Fibroblast of lung (primary cell): ENCODE measurements at regions not wholly inside any gene's neighbourhood (a gene's known extent, or its start where the extent isn't known, plus 50 kb on each side); places are given as distances from the start of the nearest gene placed in this dataset.

Experiments used
- DNase-seq, 2 donors: peaks; one replicate each; pipeline versions ENCODE4 v3.0.0 to v3.0.0-alpha.2; 2010; ENCODE audit warnings: low read depth in 2 of 2
- H2AFZ ChIP-seq: 2 replicates; pipeline ENCODE4 v1.5.1; 2012; ENCODE audit warnings: low read length, control low read depth, inconsistent platforms
- H3K27ac ChIP-seq: 2 replicates; pipeline ENCODE4 v1.5.1; 2011; ENCODE audit warnings: low read length, control low read depth; ENCODE audit not compliant: insufficient read depth
- H3K27me3 ChIP-seq: 2 replicates; pipeline ENCODE4 v1.5.1; 2011; ENCODE audit warnings: mild to moderate bottlenecking, low read length; ENCODE audit not compliant: control insufficient read depth, insufficient read depth
- H3K36me3 ChIP-seq: 2 replicates; pipeline ENCODE4 v1.5.1; 2011; ENCODE audit warnings: low read length; ENCODE audit not compliant: control insufficient read depth, insufficient read depth
- H3K4me1 ChIP-seq: 2 replicates; pipeline ENCODE4 v1.5.1; 2011; ENCODE audit warnings: low read length; ENCODE audit not compliant: control insufficient read depth, insufficient read depth; ENCODE audit errors: extremely low read depth
- H3K4me2 ChIP-seq: 2 replicates; pipeline ENCODE4 v1.5.1; 2011; ENCODE audit warnings: low read length, control low read depth; ENCODE audit not compliant: insufficient read depth; ENCODE audit errors: extremely low read depth
- H3K4me3 ChIP-seq, 4 experiments: fragments of 200-600 bp in 1 of 4; sonication (generic) in 1 of 4; replicated peaks in 1 of 4; 2 replicates each; pipeline ENCODE4 v1.5.1; 2011 to 2016; ENCODE audit warnings: low read length in 4 of 4, low read depth in 3 of 4, mild to moderate bottlenecking in 3 of 4, control low read depth in 2 of 4, inconsistent platforms in 1 of 4, mixed read lengths in 1 of 4; ENCODE audit not compliant: insufficient read depth in 1 of 4; ENCODE audit errors: control extremely low read depth in 1 of 4
- H3K79me2 ChIP-seq: 2 replicates; pipeline ENCODE4 v1.5.1; 2012; ENCODE audit warnings: mild to moderate bottlenecking, low read length, inconsistent platforms; ENCODE audit not compliant: control insufficient read depth, insufficient read depth
- H3K9ac ChIP-seq: 2 replicates; pipeline ENCODE4 v1.5.1; 2011; ENCODE audit warnings: mild to moderate bottlenecking, low read length, control low read depth; ENCODE audit not compliant: insufficient read depth
- H3K9me3 ChIP-seq: 2 replicates; pipeline ENCODE4 v1.5.1; 2012; ENCODE audit warnings: low read depth, low read length; ENCODE audit not compliant: control insufficient read depth, insufficient read depth
- H4K20me1 ChIP-seq: 2 replicates; pipeline ENCODE4 v1.5.1; 2011; ENCODE audit warnings: low read length; ENCODE audit not compliant: control insufficient read depth, insufficient read depth; ENCODE audit errors: extremely low read depth
- CTCF ChIP-seq, 2 donors: IDR thresholded peaks in 1 of 2; conservative IDR thresholded peaks in 1 of 2; 1 replicate in 1 of 2; 2 replicates in 1 of 2; pipeline ENCODE4 v1.5.1; 2011 to 2012; ENCODE audit warnings: low read length in 2 of 2, control low read depth in 1 of 2, inconsistent platforms in 1 of 2, low read depth in 1 of 2, mild to moderate bottlenecking in 1 of 2
- EZH2 ChIP-seq: IDR thresholded peaks from 2 replicates; pipeline ENCODE4 v1.5.1; 2012; ENCODE audit warnings: low read length, control low read depth, mild to moderate bottlenecking; ENCODE audit errors: missing control alignments

GRCh38 chr9:106082621-106083020 is 388.3 kb downstream of the TMEM38B start:
- no peaks in the 10 kb centered on the region for H3K9me3 ChIP-seq

GRCh38 chr9:106084702-106085101 is 390.4 kb downstream of the TMEM38B start:
- no peak overlapping the region for H2AFZ ChIP-seq
- no peak overlapping the region for H3K27ac ChIP-seq
- no peaks in the 10 kb centered on the region for H4K20me1 ChIP-seq
- H3K27me3 ChIP-seq = no peaks in the 10 kb centered on the region
- H3K79me2 ChIP-seq = no peaks in the 10 kb centered on the region
- no peaks in the 10 kb centered on the region for H3K36me3 ChIP-seq
- no peak for DNase-seq
- no peak overlapping the region for H3K9ac ChIP-seq
- no peak overlapping the region for H3K4me3 ChIP-seq
- no peaks in the 10 kb centered on the region for H3K9me3 ChIP-seq
- H3K4me1 ChIP-seq = no peaks in the 10 kb centered on the region
- TF ChIP-seq CTCF (conservative IDR thresholded peaks at IDR 0.05 in 1 of 2, IDR thresholded peaks at IDR 0.05 in 1 of 2; ENCODE audit: low read depth in 1 of 2, low read length in 2 of 2) (no peak), EZH2 (no peak)
- no peak overlapping the region for H3K4me2 ChIP-seq

More at GRCh38 chr9:106082621-106083020, 388.3 kb downstream of the TMEM38B start:
- Histone ChIP-seq H3K27ac (no peak overlapping the region), H3K9ac (no peak overlapping the region), H3K4me3 (no peak overlapping the region), H3K4me2 (no peak overlapping the region), H4K20me1 (no peaks in the 10 kb centered on the region), H3K36me3 (no peaks in the 10 kb centered on the region), H3K4me1 (no peaks in the 10 kb centered on the region), H3K79me2 (no peaks in the 10 kb centered on the region), H3K27me3 (no peaks in the 10 kb centered on the region), H2AFZ (no peak overlapping the region)
- no peak for TF ChIP-seq CTCF (conservative IDR thresholded peaks at IDR 0.05 in 1 of 2, IDR thresholded peaks at IDR 0.05 in 1 of 2; ENCODE audit: low read depth in 1 of 2, low read length in 2 of 2)
- TF ChIP-seq EZH2 = no peak
- no peak for DNase-seq

GRCh38 chr9:106085479-106085878 is 391.1 kb downstream of the TMEM38B start:
- H3K9ac ChIP-seq = no peak overlapping the region
- TF ChIP-seq EZH2 = no peak
- TF ChIP-seq CTCF (conservative IDR thresholded peaks at IDR 0.05 in 1 of 2, IDR thresholded peaks at IDR 0.05 in 1 of 2; ENCODE audit: low read depth in 1 of 2, low read length in 2 of 2) = no peak
- H3K27me3 ChIP-seq = no peaks in the 10 kb centered on the region
- no peak overlapping the region for H3K4me3 ChIP-seq
- H4K20me1 ChIP-seq = no peaks in the 10 kb centered on the region
- H2AFZ ChIP-seq = no peak overlapping the region
- H3K4me1 ChIP-seq = no peaks in the 10 kb centered on the region
- H3K9me3 ChIP-seq = no peaks in the 10 kb centered on the region
- H3K36me3 ChIP-seq = no peaks in the 10 kb centered on the region
- no peak for DNase-seq
- no peak overlapping the region for H3K27ac ChIP-seq
- H3K79me2 ChIP-seq = no peaks in the 10 kb centered on the region
- no peak overlapping the region for H3K4me2 ChIP-seq
